HG03095 (cell line): ENCODE measurements at regions not wholly inside any gene's neighbourhood (a gene's known extent, or its start where the extent isn't known, plus 50 kb on each side); places are given as distances from the start of the nearest gene placed in this dataset.

Source experiments
- ATAC-seq: cut with Tn5 transposase; IDR thresholded peaks from one replicate; pipeline ENCODE4 v1.9.1; 2021; ENCODE audit warnings: moderate library complexity; ENCODE audit not compliant: unreplicated experiment

GRCh38 chr4:161237495-161237894 lies 926.3 kb downstream of the FSTL5 start:
- no peak for ATAC-seq

- ATAC-seq = no peak
Measured at GRCh38 chr4:161225327-161225726, 938.5 kb downstream of the FSTL5 start.

- ATAC-seq = no peak
Measured at GRCh38 chr4:161222889-161223288, 940.9 kb downstream of the FSTL5 start.

DNA sequence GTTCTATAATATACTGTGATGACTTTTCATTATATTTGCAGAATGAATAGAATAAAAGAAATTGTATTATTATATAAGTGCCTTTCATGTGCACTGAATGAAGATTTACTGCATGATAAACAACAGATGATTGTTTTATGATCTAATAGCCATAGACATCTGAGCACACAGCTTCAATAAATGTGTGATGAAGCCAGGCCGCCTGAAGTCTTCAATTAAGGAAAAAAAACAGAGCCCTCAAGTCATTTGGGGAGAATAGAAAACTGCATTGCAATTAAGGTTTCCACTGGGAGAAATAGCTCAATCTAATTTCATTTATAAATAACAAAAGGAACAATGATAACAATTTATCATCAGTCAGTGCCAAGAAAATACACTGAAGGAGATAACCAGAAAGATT lies 955.2 kb downstream of the FSTL5 start:
- no peak for ATAC-seq

GRCh38 chr4:161206528-161207080 lies 957.2 kb downstream of the FSTL5 start:
- no peak for ATAC-seq

DNA sequence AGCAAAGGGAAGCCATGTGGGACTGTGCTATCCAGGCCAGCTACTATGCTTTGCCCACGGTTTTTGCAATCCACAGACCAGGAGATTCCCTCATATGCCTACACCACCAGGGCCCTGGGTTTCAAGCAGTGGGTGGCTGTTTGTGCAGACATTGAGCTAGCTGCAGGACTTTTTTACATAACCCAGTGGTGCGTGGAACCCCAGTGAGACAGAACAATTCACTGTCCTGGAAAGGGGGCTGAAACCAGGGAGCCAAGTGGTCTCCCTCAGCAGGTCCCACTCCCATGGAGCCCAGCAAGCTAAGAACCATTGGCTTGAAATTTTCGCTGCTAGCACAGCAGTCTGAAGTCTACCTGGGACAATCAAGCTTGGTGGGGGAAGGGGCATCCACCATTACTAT lies 959.9 kb downstream of the FSTL5 start:
- no peak for ATAC-seq

- ATAC-seq = no peak
Measured at GRCh38 chr4:161197912-161198311, 965.9 kb downstream of the FSTL5 start.

DNA sequence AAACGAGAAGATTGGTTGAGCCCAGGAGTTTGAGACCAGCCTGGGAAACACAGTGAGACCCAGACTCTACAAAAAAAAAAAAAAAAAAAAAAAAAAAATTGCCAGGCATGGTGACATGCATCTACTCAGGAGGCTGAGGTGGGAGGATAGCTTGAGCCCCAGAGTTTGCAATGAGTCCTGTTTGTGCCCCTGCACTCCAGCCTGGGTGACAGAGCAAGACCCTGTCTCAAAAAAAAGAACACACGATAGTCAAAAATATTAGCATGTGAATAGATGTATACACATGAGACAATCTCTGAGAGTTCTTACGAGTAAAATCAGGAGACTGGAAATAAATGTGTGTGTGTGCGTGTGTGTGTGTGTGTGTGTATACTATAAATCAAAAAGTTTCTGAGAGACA lies 966.3 kb downstream of the FSTL5 start:
- ATAC-seq = no peak

- no peak for ATAC-seq
Measured at GRCh38 chr4:161189286-161190134, 974.3 kb downstream of the FSTL5 start.

DNA sequence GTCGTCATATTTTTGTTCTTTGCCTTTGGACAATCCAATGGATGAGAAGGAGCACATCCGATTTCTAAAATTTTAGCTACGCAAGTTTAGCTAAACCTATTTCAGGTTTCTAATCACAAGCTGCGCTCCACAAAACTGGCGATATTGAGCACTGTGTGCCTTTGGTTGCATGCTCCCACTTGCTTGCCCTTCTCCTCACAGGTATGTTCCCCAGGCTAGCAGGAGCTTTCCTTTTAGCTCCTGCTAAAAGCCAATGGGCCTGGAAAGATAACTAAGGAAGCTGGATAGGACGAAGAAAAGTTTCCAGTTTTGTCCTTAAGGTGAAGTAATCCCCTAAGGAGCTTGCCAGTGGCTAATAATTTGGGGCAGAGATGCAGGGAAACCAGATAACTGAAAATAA lies 975.2 kb downstream of the FSTL5 start:
- no peak for ATAC-seq

- ATAC-seq = no peak
Measured at GRCh38 chr4:161187569-161187968, 976.2 kb downstream of the FSTL5 start.

- ATAC-seq = no peak
Measured at GRCh38 chr4:161186750-161187149, 977.0 kb downstream of the FSTL5 start.

- ATAC-seq = no peak
Measured at GRCh38 chr4:161186012-161186411, 977.8 kb downstream of the FSTL5 start.

DNA sequence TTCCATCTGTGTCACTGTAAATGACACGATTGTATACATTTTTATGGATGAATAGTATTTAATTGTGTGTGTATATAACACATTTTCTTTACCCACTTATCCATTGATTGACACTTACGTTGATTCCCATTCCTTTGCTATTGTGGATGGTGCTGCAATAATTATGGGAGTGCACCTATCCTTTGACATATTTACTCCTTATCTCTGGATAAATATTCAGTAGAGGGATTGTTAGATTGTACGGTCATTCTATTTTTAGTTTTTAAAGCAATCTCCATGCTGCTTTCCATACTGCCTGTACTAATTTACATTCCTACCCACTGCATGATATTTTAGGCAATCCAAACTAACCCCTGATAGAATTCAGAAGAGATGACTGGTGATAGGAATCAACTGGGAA lies 980.1 kb downstream of the FSTL5 start:
- ATAC-seq = no peak

GRCh38 chr4:161182913-161183312 lies 980.9 kb downstream of the FSTL5 start:
- no peak for ATAC-seq

DNA sequence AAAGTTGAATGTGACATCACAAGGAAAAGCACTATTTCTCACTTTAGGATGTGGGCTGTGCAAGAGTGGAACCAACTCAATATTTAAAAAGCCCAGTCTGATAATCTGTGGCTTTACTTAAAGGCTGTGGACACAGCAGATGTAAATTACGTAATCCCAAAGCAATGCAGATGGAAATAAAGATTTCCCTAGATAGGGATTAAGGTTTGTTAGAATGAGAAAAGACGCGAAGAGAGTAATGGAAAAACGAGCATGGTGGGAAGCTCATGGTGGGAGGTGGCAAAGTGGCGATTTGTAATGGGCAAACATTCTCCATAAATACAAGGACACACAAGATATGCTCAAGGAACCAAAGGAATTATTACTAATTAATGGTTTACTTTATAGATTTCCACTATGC lies 985.5 kb downstream of the FSTL5 start:
- ATAC-seq = no peak

GRCh38 chr4:161172396-161173026 lies 991.3 kb downstream of the FSTL5 start:
- ATAC-seq = no peak

- no peak for ATAC-seq
Measured at GRCh38 chr4:161167539-161167938, 996.3 kb downstream of the FSTL5 start.

GRCh38 chr4:161160718-161161117 lies 1003.1 kb downstream of the FSTL5 start:
- no peak for ATAC-seq

GRCh38 chr4:161148051-161148450 lies 1015.7 kb downstream of the FSTL5 start:
- no peak for ATAC-seq

DNA sequence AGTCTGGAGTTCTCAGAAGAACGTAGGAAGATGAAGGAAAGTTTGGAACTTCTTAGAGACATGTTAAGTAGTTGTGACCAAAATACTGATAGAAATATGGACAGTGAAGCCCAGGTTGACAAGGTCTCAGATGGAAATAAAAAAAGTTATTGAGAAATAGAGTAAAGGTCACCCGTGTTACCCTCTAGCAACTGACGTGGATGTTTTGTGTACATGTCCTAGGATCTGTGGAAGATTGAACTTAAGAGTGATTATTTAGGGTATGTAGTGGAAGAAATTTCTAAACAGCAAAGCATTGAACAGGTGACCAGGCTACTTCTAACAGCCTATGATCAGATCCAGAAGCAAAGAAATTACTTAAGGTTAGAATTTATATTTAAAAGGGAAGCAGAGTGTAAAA lies 1020.4 kb downstream of the FSTL5 start:
- ATAC-seq = no peak

GRCh38 chr4:161134795-161135194 lies 1029.0 kb downstream of the FSTL5 start:
- no peak for ATAC-seq
